Prostate gland (tissue), 2 donors: ENCODE measurements at regions not wholly inside any gene's neighbourhood (a gene's known extent, or its start where the extent isn't known, plus 50 kb on each side); places are given as distances from the start of the nearest gene placed in this dataset.

Source experiments
- CTCF ChIP-seq, 4 experiments: fragments of 200-600 bp in 2 of 4; fragments of 450-650 bp in 2 of 4; sonication (generic) in 2 of 4; IDR thresholded peaks; 1 replicate in 3 of 4; 2 replicates in 1 of 4; pipeline ENCODE4 v1.5.1; 2016 to 2019; ENCODE audit warnings: antibody characterized with exemption in 4 of 4, mild to moderate bottlenecking in 2 of 4, moderate library complexity in 2 of 4
- POLR2A ChIP-seq: fragments of 450-650 bp; IDR thresholded peaks from one replicate; pipeline ENCODE4 v1.6.1; 2016; ENCODE audit warnings: antibody characterized with exemption, mild to moderate bottlenecking

DNA sequence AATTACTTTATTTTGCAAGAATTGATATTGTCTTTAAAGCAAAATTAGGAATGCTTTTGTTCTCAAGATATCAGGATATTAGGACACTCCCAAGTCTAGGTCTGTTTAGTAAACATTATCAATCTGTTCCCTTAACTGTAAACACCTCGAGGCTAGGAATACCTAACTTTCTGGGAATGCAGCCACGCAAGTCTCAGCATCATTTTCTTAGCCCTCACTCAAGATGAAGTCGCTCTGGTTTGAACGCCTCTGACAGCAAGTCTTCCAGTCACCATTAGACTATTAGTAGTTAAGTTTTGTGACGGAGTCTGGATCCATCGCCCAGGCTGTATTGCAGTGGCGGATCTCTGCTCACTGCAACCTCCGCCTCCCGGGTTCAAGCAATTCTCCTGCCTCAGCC is 128.0 kb upstream of the MYO3A start:
- TF ChIP-seq CTCF (IDR thresholded peaks at IDR 0.05) (no peak), POLR2A (no peak)
